Ovary (tissue), 3 donors: ENCODE measurements at regions not wholly inside any gene's neighbourhood (a gene's known extent, or its start where the extent isn't known, plus 50 kb on each side); places are given as distances from the start of the nearest gene placed in this dataset.

ENCODE experiments used
- CTCF ChIP-seq, 3 donors: fragments of 450-650 bp in 2 of 3; fragments of 200-600 bp in 1 of 3; IDR thresholded peaks; one replicate each; pipeline versions ENCODE4 v1.5.1 to v1.8.0; 2016 to 2022; ENCODE audit warnings: antibody characterized with exemption in 3 of 3, mild to moderate bottlenecking in 1 of 3
- EP300 ChIP-seq: sonication (generic); formaldehyde crosslinking; IDR thresholded peaks from one replicate; pipeline ENCODE4 v1.6.1; 2017; ENCODE audit warnings: antibody characterized with exemption
- POLR2A ChIP-seq: fragments of 450-650 bp; IDR thresholded peaks from one replicate; pipeline ENCODE4 v1.6.1; 2017; ENCODE audit warnings: antibody characterized with exemption, mild to moderate bottlenecking, moderate library complexity
- donor health status: DM: no; HTN: no; CAD: no.

DNA sequence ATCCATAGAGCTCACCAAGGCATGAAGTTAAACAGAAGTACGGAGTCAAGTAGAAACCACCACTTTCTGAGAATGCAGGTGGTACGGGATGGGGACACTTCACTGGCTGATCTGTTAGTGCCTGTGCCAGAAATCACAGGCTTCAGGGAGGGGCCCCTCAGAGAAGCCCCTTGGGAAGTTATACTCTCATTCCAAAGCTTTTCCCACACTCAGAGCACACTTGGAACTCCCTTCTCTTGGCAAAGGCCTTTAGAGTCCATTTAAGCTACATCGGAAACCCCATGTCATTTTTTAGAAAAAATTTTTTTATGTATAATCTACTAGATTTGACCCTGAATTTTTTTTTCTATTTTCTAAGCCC lies 80.7 kb upstream of the WASF3 start:
- TF ChIP-seq POLR2A, result no peak
- TF ChIP-seq CTCF (IDR thresholded peaks at IDR 0.05), result no peak
- no peak for TF ChIP-seq EP300
